Inferior parietal cortex (tissue), 1 donor: ENCODE measurements at regions not wholly inside any gene's neighbourhood (a gene's known extent, or its start where the extent isn't known, plus 50 kb on each side); places are given as distances from the start of the nearest gene placed in this dataset.

Experiments
- DNase-seq: peaks from one replicate; pipeline ENCODE4 v3.0.0-alpha.2; 2016; ENCODE audit errors: extremely low spot score

DNA sequence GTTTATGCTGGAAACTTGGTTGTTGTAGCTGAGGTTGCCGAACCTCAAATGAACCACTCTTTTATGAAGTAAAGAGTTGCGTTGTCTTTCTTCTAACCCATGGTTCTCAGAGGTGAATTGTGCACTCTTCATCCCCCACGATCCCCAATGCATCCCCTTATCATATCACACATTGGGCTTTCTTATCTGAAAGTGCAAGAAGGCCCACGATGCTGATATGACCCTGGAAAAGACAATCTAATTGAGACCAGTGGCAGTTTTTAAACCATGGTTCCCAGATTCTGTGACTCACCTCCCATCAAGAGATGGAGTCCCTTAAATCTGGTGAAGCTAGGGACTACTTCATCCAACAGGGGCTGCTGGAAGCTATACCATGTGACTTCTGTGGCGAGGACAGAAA, 156.3 kb upstream of the IRX3 start:
- no peak for DNase-seq

DNA sequence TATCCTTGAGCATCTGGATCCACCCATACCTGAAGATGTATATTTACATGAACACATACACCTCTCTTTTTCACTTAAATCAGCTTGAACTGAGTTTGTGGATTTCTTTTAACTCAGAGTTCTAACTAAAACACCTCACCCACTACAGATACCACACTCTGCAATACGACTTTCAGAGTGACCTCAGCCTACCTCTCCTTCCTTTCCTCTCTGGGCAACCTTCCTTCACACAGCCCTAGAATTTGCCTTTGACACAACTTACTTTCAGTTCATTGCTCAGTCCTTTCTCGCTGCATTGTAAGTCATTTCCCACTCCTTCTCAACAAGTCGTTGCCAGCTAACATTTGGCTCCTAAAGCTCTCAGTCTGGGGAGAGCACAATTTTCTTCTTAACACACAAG, 151.9 kb upstream of the IRX3 start:
- DNase-seq: no peak

DNA sequence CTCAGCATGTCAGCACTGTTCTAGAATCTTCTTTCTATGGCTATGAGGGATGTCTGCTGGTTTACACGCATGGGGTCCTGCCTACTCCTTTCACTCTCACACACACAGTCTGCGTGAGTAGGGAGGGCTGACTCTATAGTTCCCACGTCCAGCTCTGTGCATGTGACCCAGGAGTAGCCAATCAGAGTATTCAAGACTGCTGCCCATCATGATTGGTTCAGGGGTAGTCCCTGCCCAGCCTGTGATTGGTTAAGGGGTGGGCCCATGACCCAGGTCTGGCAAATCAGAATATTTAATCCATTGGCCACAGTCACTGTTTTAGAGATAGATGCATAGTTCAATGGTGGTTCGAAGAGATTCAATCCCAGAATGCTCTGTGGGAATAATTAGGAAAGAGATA, 151.3 kb upstream of the IRX3 start:
- no peak for DNase-seq

DNA sequence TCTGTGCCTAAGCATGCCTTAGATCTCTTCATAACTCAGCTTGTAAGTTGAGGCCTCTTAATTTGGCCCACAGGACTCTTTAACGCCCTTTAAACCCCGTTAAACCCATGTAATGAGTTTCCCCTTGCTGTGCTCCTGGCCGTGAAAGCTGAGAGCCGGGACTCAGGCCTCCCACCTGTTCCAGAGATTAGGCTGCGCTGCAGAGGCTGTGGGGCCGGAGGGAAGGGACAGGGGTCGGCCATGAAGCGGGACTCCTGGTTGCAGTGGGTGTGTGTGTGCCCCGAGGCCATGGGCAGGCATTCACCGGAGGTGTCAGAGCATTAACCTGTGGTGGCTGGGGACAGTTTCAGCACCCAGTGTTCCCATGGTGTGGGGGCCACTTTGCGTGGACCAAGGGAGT, 150.8 kb upstream of the IRX3 start:
- DNase-seq: no peak

- no peak for DNase-seq
Observed at GRCh38 chr16:54436346-54436745, 149.8 kb upstream of the IRX3 start.

DNA sequence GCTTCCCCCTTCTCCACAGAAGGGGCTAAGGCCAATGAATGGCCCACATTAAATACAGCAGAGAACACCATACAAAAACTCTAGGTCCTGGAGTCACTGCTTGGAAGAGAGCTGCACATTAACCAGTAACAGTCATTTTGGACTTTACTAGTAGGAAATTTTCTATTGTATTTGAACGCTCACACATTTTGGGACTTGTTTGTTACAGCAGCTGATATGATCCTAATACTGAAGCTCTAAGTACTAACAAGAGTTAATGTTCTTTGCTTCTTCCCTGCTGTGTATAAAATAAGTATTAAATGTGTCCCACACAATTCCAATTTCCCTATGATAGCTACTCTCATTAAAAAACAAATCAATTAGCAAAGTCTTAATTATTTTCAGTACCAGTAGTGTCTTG, 148.3 kb upstream of the IRX3 start:
- DNase-seq: no peak

DNA sequence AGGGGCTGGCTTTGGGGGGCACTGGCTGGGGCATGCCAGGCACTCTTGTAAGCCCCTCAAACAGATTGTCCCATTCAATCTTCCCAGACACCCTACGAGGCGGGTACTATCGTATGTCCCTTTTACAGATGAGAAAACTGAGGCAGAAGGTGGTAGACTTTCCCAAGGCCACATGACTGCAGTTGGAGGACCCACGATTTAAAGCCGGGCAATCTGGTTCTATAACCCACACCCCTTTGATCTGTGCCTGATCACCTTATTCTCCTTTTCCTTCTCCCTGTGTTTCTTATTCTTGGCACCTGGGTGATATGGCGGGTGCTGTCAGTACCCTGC, 146.3 kb upstream of the IRX3 start:
- DNase-seq: no peak

GRCh38 chr16:54431997-54432896, 145.7 kb upstream of the IRX3 start:
- no peak for DNase-seq

GRCh38 chr16:54431041-54431996, 144.7 kb upstream of the IRX3 start:
- no peak for DNase-seq

- no peak for DNase-seq
Observed at GRCh38 chr16:54430491-54431030, 144.0 kb upstream of the IRX3 start.

DNA sequence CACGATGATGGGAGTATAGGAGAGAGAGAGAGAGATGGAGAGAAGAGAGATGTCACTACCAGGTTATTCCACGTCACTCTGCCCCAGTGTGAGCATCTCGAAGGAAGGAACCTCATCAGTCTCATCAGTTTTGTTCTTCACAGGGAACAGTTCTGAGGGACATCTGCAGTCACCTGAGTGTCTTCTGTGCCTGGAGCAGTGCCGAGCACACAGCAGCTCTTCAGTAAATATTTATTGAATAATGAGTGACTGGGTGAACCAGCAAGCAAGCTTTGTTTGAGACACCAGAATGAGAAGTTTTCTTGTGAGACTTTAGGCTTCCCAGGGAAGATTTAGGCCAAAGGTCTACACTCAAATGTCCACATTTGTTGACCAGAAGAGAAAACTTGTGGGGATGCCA, 142.4 kb upstream of the IRX3 start:
- no peak for DNase-seq

DNA sequence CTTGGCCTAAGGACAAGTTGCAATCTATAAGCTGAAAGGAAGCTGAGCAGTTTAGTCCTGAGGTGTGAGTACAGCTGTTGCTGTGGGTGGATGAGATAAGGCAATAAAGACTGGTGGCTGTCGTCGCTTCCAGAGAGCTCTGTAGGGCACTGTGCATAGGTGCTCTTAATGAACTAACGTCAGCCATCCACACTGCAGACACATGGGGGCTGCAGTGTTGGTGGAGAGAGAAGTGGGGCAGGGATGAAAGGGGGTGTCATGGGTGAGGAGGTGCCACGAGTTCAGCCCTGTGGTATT, 139.9 kb upstream of the IRX3 start:
- no peak for DNase-seq

DNA sequence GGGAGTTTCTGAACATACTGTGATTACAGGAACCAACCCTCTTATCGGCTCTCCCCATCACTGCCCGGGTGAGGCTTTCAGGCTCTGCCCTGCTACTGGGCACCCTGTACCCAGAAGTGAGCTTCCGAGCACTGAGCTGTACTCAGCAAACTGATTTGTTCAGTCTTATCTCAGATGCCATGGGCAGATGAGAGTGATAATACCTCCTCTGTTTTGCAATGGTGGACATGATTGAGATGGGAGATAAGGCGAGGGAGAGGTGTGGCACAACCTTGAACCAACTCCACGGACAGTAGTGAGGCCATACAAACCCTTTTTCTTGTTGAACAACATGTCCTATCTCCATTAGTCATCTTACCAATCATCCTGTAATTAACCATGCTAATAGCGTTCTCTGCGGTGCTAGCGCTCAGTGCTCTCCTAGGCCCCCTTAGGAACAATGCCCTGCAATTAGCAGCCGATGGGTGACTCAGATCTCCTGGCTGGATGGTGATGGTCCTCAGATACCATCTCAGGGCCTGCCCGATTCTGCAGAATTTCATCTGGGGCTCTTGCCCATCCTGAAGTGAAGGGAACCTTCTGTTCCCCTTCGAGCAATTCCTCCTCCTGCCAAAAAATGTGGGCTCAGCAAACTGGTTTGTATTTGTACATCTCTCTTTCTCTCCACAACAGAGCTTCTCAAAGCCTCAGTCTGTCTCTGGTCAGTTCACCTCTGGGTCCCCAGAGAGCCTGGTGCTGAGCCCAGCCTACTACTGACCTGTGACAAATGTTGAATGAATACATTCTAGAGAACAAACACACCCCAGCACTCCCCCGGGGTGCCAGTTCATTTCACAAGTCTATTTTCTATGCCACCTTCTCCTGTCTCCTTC, 139.3 kb upstream of the IRX3 start:
- no peak for DNase-seq

GRCh38 chr16:54425068-54425467, 138.5 kb upstream of the IRX3 start:
- DNase-seq: no peak

DNA sequence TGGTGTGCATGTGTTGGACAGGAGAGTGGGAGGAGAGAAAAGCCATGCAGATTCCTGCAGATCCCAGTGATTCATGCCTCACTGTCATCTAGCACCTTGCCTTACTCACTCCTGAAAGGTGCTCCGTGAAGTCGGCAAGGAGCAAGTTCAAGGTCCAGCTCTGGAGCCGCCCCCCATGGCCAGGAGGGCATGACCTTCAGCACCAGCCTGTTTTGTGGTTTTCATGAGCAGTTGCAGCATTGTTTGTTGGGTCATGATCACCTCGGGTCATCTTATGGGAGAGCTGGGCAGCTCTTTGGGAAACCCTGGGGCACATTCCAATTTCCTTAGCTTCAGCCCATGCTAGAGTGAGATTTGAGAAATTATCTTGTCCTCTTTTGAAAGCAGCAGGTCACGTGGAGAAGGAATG, 137.5 kb upstream of the IRX3 start:
- DNase-seq: no peak

GRCh38 chr16:54422569-54422978, 136.0 kb upstream of the IRX3 start:
- DNase-seq: no peak

DNA sequence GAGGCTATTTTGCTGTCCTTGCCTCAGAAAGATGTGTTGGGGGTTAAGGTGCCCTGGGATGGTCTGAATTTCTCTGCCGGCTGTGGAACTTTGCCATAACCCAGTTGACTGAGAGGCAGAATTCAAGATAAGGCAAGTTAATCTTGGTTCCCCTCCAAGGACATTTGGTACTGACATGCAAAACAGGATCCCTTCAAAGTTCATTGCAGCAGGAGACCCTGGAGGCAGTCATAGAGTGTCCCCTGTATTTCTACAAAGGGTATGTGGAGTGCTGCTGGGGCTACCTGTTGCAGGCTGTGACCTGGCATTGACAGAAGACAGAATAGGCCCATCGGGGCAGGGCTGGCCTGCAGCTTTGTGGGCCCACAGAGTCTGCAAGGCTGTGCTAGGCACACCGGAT, 135.6 kb upstream of the IRX3 start:
- no peak for DNase-seq

- no peak for DNase-seq
Observed at GRCh38 chr16:54421220-54421619, 134.6 kb upstream of the IRX3 start.

DNA sequence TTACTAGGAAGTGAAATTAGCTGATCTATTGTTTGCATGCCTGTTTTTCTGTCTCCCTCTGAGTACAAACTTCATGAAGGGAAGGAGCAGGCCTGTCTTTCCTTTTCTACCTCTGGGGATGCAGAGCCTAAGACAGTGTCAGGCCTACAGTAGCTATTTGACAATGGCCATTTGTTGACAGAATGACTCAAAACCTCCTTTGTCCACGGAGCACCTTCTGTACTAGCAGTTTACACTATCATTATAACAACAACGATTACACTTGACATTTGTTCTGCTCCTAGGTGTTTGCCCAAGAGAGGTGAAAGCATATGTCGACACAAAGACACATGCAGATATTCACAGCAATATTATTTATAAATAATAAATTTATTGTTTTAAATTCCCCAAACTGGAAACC, 132.3 kb upstream of the IRX3 start:
- DNase-seq: no peak

DNA sequence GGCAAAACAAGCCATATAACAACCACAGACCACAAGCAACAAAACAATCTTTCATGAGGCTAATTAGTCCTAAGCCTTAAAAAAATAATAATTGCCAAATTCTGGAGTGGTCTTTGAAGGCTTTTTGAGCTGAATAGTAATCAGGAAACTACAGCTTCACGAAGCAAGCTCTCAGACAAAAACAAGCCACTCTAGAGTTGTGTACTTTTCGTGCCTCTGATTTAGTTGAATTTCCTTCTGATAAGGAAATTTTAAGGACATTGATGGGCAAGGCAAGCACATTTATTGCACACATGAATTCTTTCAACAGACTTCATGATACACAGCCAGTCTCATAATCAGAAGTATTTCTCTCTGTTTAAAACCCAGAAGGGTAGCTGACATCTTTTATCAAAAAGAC, 130.8 kb upstream of the IRX3 start:
- no peak for DNase-seq

DNA sequence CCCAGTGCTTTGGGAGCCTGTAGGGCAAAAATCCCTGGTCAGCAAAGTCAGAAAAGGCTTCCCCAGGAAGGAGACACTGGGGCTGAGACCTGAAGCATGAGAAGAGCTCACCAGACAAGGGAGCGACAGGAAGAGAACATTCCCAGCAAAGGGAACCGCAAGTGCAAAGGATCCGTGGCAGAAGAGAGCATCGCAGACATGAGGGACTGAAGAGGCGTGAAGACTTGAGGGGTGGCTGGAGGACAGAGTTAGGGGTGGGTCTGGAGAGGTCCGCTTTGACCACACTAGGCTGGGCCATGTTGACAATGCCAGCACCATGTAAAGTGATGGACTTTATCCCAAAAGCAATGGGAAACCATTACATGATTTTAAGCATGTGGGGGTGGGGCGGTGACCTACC, 128.1 kb upstream of the IRX3 start:
- DNase-seq: no peak
